H9 (cell line): ENCODE measurements at regions not wholly inside any gene's neighbourhood (a gene's known extent, or its start where the extent isn't known, plus 50 kb on each side); places are given as distances from the start of the nearest gene placed in this dataset.
A peak's percentile ranks its signal among the peaks of the same experiment; 100 is the strongest.

ENCODE experiments used
- DNase-seq: peaks from one replicate; pipeline ENCODE4 v3.0.0-alpha.2; 2017
- H2AFZ ChIP-seq: one replicate; pipeline ENCODE4 v1.6.1; 2013; ENCODE audit warnings: mild to moderate bottlenecking, low read length, control low read depth, moderate library complexity
- H2AK5ac ChIP-seq: 2 replicates; pipeline ENCODE4 v1.6.1; 2013; ENCODE audit warnings: low read length, control low read depth, mixed read lengths; ENCODE audit not compliant: insufficient read length
- H2BK120ac ChIP-seq: one replicate; pipeline ENCODE4 v1.6.1; 2013; ENCODE audit warnings: low read depth, mild to moderate bottlenecking, low read length, control low read depth, inconsistent platforms; ENCODE audit not compliant: poor library complexity, severe bottlenecking
- H2BK12ac ChIP-seq: 2 replicates; pipeline ENCODE4 v1.6.1; 2013; ENCODE audit warnings: low read length, control low read depth, mixed read lengths, low read depth; ENCODE audit not compliant: insufficient read length
- H2BK15ac ChIP-seq: 2 replicates; pipeline ENCODE4 v1.6.1; 2013; ENCODE audit warnings: low read depth, low read length, control low read depth
- H2BK20ac ChIP-seq: one replicate; pipeline ENCODE4 v1.6.1; 2013; ENCODE audit warnings: low read depth, mild to moderate bottlenecking, low read length, control low read depth, inconsistent platforms; ENCODE audit not compliant: poor library complexity, severe bottlenecking
- H2BK5ac ChIP-seq: 2 replicates; pipeline ENCODE4 v1.6.1; 2013; ENCODE audit warnings: low read length, control low read depth, mixed read lengths; ENCODE audit not compliant: insufficient read length
- H3K14ac ChIP-seq: 2 replicates; pipeline ENCODE4 v1.6.1; 2013; ENCODE audit warnings: low read length, control low read depth; ENCODE audit not compliant: insufficient read depth
- H3K18ac ChIP-seq: 2 replicates; pipeline ENCODE4 v1.6.1; 2013; ENCODE audit warnings: low read depth, mild to moderate bottlenecking, mixed read lengths, low read length, control low read depth; ENCODE audit not compliant: insufficient read length
- H3K23ac ChIP-seq: 2 replicates; pipeline ENCODE4 v1.6.1; 2013; ENCODE audit warnings: low read length, control low read depth, mixed read lengths, low read depth; ENCODE audit not compliant: insufficient read length
- H3K23me2 ChIP-seq: 2 replicates; pipeline ENCODE4 v1.6.1; 2013; ENCODE audit warnings: low read depth, mild to moderate bottlenecking, mixed read lengths, low read length, control low read depth; ENCODE audit not compliant: insufficient read length, poor library complexity, severe bottlenecking
- H3K27ac ChIP-seq: 2 replicates; pipeline ENCODE4 v1.5.1; 2013; ENCODE audit warnings: low read length, control low read depth, mixed read lengths, low read depth; ENCODE audit not compliant: insufficient read length
- H3K27me3 ChIP-seq: 2 replicates; pipeline ENCODE4 v1.6.1; 2013; ENCODE audit warnings: low read length, control low read depth, inconsistent platforms; ENCODE audit not compliant: insufficient read depth
- H3K4ac ChIP-seq: 2 replicates; pipeline ENCODE4 v1.6.1; 2013; ENCODE audit warnings: low read depth, mild to moderate bottlenecking, control low read depth, inconsistent platforms, low read length, moderate library complexity
- H3K4me1 ChIP-seq: 2 replicates; pipeline ENCODE4 v1.6.1; 2013; ENCODE audit warnings: low read length, control low read depth, inconsistent platforms; ENCODE audit not compliant: insufficient read depth
- H3K4me2 ChIP-seq: 2 replicates; pipeline ENCODE4 v1.6.1; 2013; ENCODE audit warnings: low read length, control low read depth, mixed read lengths; ENCODE audit not compliant: insufficient read length, insufficient read depth
- H3K56ac ChIP-seq: 2 replicates; pipeline ENCODE4 v1.6.1; 2013; ENCODE audit warnings: low read depth, mild to moderate bottlenecking, mixed read lengths, low read length, control low read depth; ENCODE audit not compliant: insufficient read length
- H3K79me1 ChIP-seq: 2 replicates; pipeline ENCODE4 v1.6.1; 2013; ENCODE audit warnings: low read depth, mild to moderate bottlenecking, moderate library complexity, low read length, control low read depth, inconsistent platforms; ENCODE audit not compliant: insufficient read depth, poor library complexity, severe bottlenecking
- H3K79me2 ChIP-seq: 2 replicates; pipeline ENCODE4 v1.6.1; 2013; ENCODE audit warnings: low read length, control low read depth, inconsistent platforms; ENCODE audit not compliant: insufficient read depth
- H3K9ac ChIP-seq: 2 replicates; pipeline ENCODE4 v1.6.1; 2013; ENCODE audit warnings: low read length, control low read depth, mixed read lengths; ENCODE audit not compliant: insufficient read length; ENCODE audit errors: extremely low read depth
- H3K9me3 ChIP-seq: one replicate; pipeline ENCODE4 v1.6.1; 2013; ENCODE audit warnings: low read depth, low read length, inconsistent platforms; ENCODE audit not compliant: control insufficient read depth
- H3T11ph ChIP-seq: one replicate; pipeline ENCODE4 v1.6.1; 2013; ENCODE audit warnings: mild to moderate bottlenecking, low read length, control low read depth, inconsistent platforms
- H4K20me1 ChIP-seq: one replicate; pipeline ENCODE4 v1.6.1; 2013; ENCODE audit not compliant: control insufficient read depth, insufficient read length, insufficient read depth
- H4K5ac ChIP-seq: 2 replicates; pipeline ENCODE4 v1.6.1; 2013; ENCODE audit warnings: low read depth, mild to moderate bottlenecking, mixed read lengths, low read length, control low read depth; ENCODE audit not compliant: insufficient read length
- H4K8ac ChIP-seq: replicated peaks from 2 replicates; pipeline ENCODE4 v1.6.1; 2013; ENCODE audit warnings: low read length, control low read depth, mixed read lengths, low read depth; ENCODE audit not compliant: insufficient read length
- H4K91ac ChIP-seq: 2 replicates; pipeline ENCODE4 v1.6.1; 2013; ENCODE audit warnings: low read depth, mild to moderate bottlenecking, moderate library complexity, mixed read lengths, low read length, control low read depth; ENCODE audit not compliant: insufficient read length
- H3K27ac Mint-ChIP-seq, 3 experiments: 2 replicates in 2 of 3; 3 replicates in 1 of 3; pipeline ENCODE4 v1.8.0; 2020 to 2021; ENCODE audit warnings: mixed read lengths in 3 of 3, mild to moderate bottlenecking in 1 of 3, moderate library complexity in 1 of 3
- H3K27me3 Mint-ChIP-seq: 2 replicates; pipeline ENCODE4 v1.8.0; 2021; ENCODE audit warnings: low read depth, mild to moderate bottlenecking, moderate library complexity, mixed read lengths
- H3K36me3 Mint-ChIP-seq, 3 experiments: 2 replicates in 2 of 3; 3 replicates in 1 of 3; pipeline ENCODE4 v1.8.0; 2020 to 2021; ENCODE audit warnings: low read depth in 3 of 3, mixed read lengths in 3 of 3; ENCODE audit not compliant: insufficient read depth in 1 of 3
- H3K4me1 Mint-ChIP-seq, 2 experiments: 2 replicates each; pipeline ENCODE4 v1.8.0; 2020; ENCODE audit warnings: mixed read lengths in 2 of 2
- H3K4me3 Mint-ChIP-seq, 2 experiments: 2 replicates in 1 of 2; 3 replicates in 1 of 2; pipeline ENCODE4 v1.8.0; 2020 to 2021; ENCODE audit warnings: mild to moderate bottlenecking in 2 of 2, mixed read lengths in 2 of 2, moderate library complexity in 1 of 2
- H3K9me3 Mint-ChIP-seq, 2 experiments: 2 replicates in 1 of 2; 3 replicates in 1 of 2; pipeline ENCODE4 v1.8.0; 2020; ENCODE audit warnings: mild to moderate bottlenecking in 2 of 2, mixed read lengths in 2 of 2, moderate library complexity in 1 of 2
- CTCF ChIP-seq: fragments of 200-600 bp; sonication (generic); conservative IDR thresholded peaks from 3 replicates; pipeline ENCODE4 v1.8.0; 2021; ENCODE audit warnings: antibody characterized with exemption, mild to moderate bottlenecking
- WGBS: extraction: QIAGEN DNeasy Blood & Tissue Kit; methylation state at CpG from one replicate; pipeline ENCODE4 v1.1.7; 2013; ENCODE audit warnings: missing lambda C conversion rate, low lambda C conversion rate, mixed read lengths; ENCODE audit not compliant: insufficient read length; ENCODE audit errors: extremely low coverage; 5-methylcytosine and 5-hydroxymethylcytosine counted together

GRCh38 chr3:62987721-62988120 is 112.5 kb upstream of the CADPS start:
- peaks cover 9% of the 10 kb centered on the region; the same call in 1 of the 2 replicates for H3K4me1 ChIP-seq
- H3K27me3 ChIP-seq, result no peaks in the 10 kb centered on the region
- no peak overlapping the region for H4K91ac ChIP-seq
- no peak overlapping the region for H2AK5ac ChIP-seq
- H3K18ac ChIP-seq, result no peak overlapping the region
- H3K4ac ChIP-seq, result no peak overlapping the region
- no peak overlapping the region for H2BK120ac ChIP-seq
- no CpG with 5 or more reads among the region's 8 CpGs for WGBS
- DNase-seq, result no peak
- no peak overlapping the region for H4K8ac ChIP-seq
- H3K4me1 Mint-ChIP-seq, result peaks cover 46 to 50% of the 10 kb centered on the region in 2 experiments
- no peaks in the 10 kb centered on the region for H4K20me1 ChIP-seq
- no peak overlapping the region for H3K23ac ChIP-seq
- H3K14ac ChIP-seq, result no peak overlapping the region
- H2AFZ ChIP-seq, result no peak overlapping the region
- no peak overlapping the region for H3T11ph ChIP-seq
- H2BK12ac ChIP-seq, result no peak overlapping the region
- H2BK20ac ChIP-seq, result no peak overlapping the region
- no peaks in the 10 kb centered on the region for H3K23me2 ChIP-seq
- no peak overlapping the region for H2BK15ac ChIP-seq
- H3K36me3 Mint-ChIP-seq, result peaks cover 4 to 45% (median 36%) of the 10 kb centered on the region in 3 experiments; a peak in 5 of 7 replicates
- no peak overlapping the region for H3K9ac ChIP-seq
- no peaks in the 10 kb centered on the region for H3K79me1 ChIP-seq
- H3K79me2 ChIP-seq, result no peaks in the 10 kb centered on the region
- no peak overlapping the region for H3K56ac ChIP-seq
- no peaks in the 10 kb centered on the region for H3K27me3 Mint-ChIP-seq
- H4K5ac ChIP-seq, result no peak overlapping the region
- no peak overlapping the region for H3K27ac ChIP-seq
- H3K4me2 ChIP-seq, result no peak overlapping the region
- H3K9me3 ChIP-seq, result no peaks in the 10 kb centered on the region
- peak overlapping the region in 1 of 3 experiments; percentile 19; a peak in 1 of 7 replicates for H3K27ac Mint-ChIP-seq
- H2BK5ac ChIP-seq, result no peak overlapping the region
- no peak for TF ChIP-seq CTCF
- H3K9me3 Mint-ChIP-seq, result no peaks in the 10 kb centered on the region
- no peak overlapping the region for H3K4me3 Mint-ChIP-seq
